Sciatic nerve (tissue), 2 donors: ENCODE measurements at regions not wholly inside any gene's neighbourhood (a gene's known extent, or its start where the extent isn't known, plus 50 kb on each side); places are given as distances from the start of the nearest gene placed in this dataset.

Experiments used
- ATAC-seq: fragments of 200-7000 bp; cut with Tn5 transposase; one replicate; pipeline ENCODE4 v1.9.1; 2020; ENCODE audit warnings: mild to moderate bottlenecking, moderate library complexity
- DNase-seq: peaks from one replicate; pipeline ENCODE4 v3.0.0-alpha.2; 2020; ENCODE audit warnings: low spot score
- intact Hi-C: fragments of 100-400 bp; cut with DNase I; formaldehyde crosslinking; loops from one replicate; pipeline ENCODE4 v1.14.2; 2022
- donor health status: DM: no; HTN: no; CAD: no.
- donor health status: DM: no; HTN: no; CAD: no.

- intact Hi-C loops = no loop called here
- ATAC-seq (no peak), DNase-seq (no peak)
These were observed 599.1 kb upstream of the TYRP1 start for GRCh38 chr9:12094046-12094445.

GRCh38 chr9:12095931-12096330 is 597.3 kb upstream of the TYRP1 start:
- intact Hi-C loops = no loop called here
- DNase-seq (no peak), ATAC-seq (no peak)

GRCh38 chr9:12133416-12133815 is 559.8 kb upstream of the TYRP1 start:
- intact Hi-C loops = no loop called here

GRCh38 chr9:12141422-12141821 is 551.8 kb upstream of the TYRP1 start:
- no peak for ATAC-seq
- intact Hi-C loops = no loop called here

More at GRCh38 chr9:12133416-12133815, 559.8 kb upstream of the TYRP1 start:
- ATAC-seq (no peak), DNase-seq (no peak)

GRCh38 chr9:12155401-12156134 is 537.6 kb upstream of the TYRP1 start:
- ATAC-seq = no peak
- no peak for DNase-seq
- intact Hi-C loops = no loop called here

More at GRCh38 chr9:12141422-12141821, 551.8 kb upstream of the TYRP1 start:
- no peak for DNase-seq

- ATAC-seq = no peak
These were observed 530.9 kb upstream of the TYRP1 start for GRCh38 chr9:12162181-12162815.

GRCh38 chr9:12163723-12164458 is 529.3 kb upstream of the TYRP1 start:
- DNase-seq (no peak), ATAC-seq (no peak)
- intact Hi-C loops = no loop called here

More at GRCh38 chr9:12162181-12162815, 530.9 kb upstream of the TYRP1 start:
- intact Hi-C loops = no loop called here
- DNase-seq = no peak

GRCh38 chr9:12166518-12166917 is 526.7 kb upstream of the TYRP1 start:
- DNase-seq (no peak), ATAC-seq (no peak)
- intact Hi-C loops = no loop called here

GRCh38 chr9:12170456-12170855 is 522.7 kb upstream of the TYRP1 start:
- DNase-seq (no peak), ATAC-seq (no peak)
- intact Hi-C loops = no loop called here

GRCh38 chr9:12178634-12179033 is 514.6 kb upstream of the TYRP1 start:
- intact Hi-C loops = no loop called here
- ATAC-seq = no peak
- no peak for DNase-seq

- no peak for ATAC-seq
- intact Hi-C loops = no loop called here
These were observed 510.4 kb upstream of the TYRP1 start for GRCh38 chr9:12182806-12183205.

GRCh38 chr9:12183321-12183720 is 509.9 kb upstream of the TYRP1 start:
- intact Hi-C loops = no loop called here
- DNase-seq (no peak), ATAC-seq (no peak)

More at GRCh38 chr9:12182806-12183205, 510.4 kb upstream of the TYRP1 start:
- no peak for DNase-seq

- no peak for DNase-seq
- intact Hi-C loops = no loop called here
- no peak for ATAC-seq
These were observed 507.3 kb upstream of the TYRP1 start for GRCh38 chr9:12185856-12186255.

- intact Hi-C loops = no loop called here
- DNase-seq (no peak), ATAC-seq (no peak)
These were observed 501.6 kb upstream of the TYRP1 start for GRCh38 chr9:12191630-12192029.

- intact Hi-C loops = no loop called here
- no peak for DNase-seq
- ATAC-seq = no peak
These were observed 498.5 kb upstream of the TYRP1 start for GRCh38 chr9:12194731-12195130.

- intact Hi-C loops = no loop called here
- DNase-seq = no peak
- no peak for ATAC-seq
These were observed 497.7 kb upstream of the TYRP1 start for GRCh38 chr9:12195456-12195855.

GRCh38 chr9:12204512-12204911 is 488.7 kb upstream of the TYRP1 start:
- ATAC-seq = no peak
- no peak for DNase-seq

GRCh38 chr9:12212860-12213259 is 480.3 kb upstream of the TYRP1 start:
- ATAC-seq (no peak), DNase-seq (no peak)
- intact Hi-C loops = no loop called here

More at GRCh38 chr9:12204512-12204911, 488.7 kb upstream of the TYRP1 start:
- intact Hi-C loops = no loop called here

GRCh38 chr9:12221470-12221869 is 471.7 kb upstream of the TYRP1 start:
- intact Hi-C loops = no loop called here
- ATAC-seq (no peak), DNase-seq (no peak)

GRCh38 chr9:12224449-12224848 is 468.7 kb upstream of the TYRP1 start:
- no peak for DNase-seq
- ATAC-seq = no peak
- intact Hi-C loops = no loop called here
